Thyroid gland (tissue), 4 donors: ENCODE measurements at regions not wholly inside any gene's neighbourhood (a gene's known extent, or its start where the extent isn't known, plus 50 kb on each side); places are given as distances from the start of the nearest gene placed in this dataset.

Experiments
- POLR2A ChIP-seq, 2 donors: fragments of 450-650 bp; IDR thresholded peaks; one replicate each; pipeline ENCODE4 v1.6.1; 2017; ENCODE audit warnings: antibody characterized with exemption in 2 of 2, mild to moderate bottlenecking in 2 of 2, moderate library complexity in 1 of 2
- TF ChIP-seq, protein P1 (sequence below), 6 experiments: fragments of 200-600 bp in 3 of 6; fragments of 450-650 bp in 3 of 6; sonication (generic) in 3 of 6; IDR thresholded peaks; one replicate each; pipeline ENCODE4 v1.5.1; 2016 to 2019; ENCODE audit warnings: antibody characterized with exemption in 6 of 6, mild to moderate bottlenecking in 2 of 6, inconsistent platforms in 1 of 6, moderate library complexity in 1 of 6

DNA sequence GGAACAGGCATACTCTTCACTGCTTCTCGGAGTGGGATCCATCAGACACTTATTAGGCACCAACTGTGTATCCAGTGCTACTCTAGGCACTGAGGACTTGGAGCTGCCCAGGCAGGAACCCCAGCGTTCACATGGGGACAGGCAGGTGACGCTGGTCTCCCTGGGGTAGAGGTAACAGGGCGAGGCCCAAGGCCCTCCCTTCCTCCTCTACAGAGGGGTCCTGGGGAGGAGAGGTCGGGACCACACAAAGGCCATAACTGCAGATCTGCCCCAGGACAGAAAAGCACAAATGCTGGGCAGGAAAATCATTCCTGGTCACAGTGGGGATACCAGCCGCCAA is 262.2 kb downstream of the BRD1 start:
- TF ChIP-seq, protein P1, sequence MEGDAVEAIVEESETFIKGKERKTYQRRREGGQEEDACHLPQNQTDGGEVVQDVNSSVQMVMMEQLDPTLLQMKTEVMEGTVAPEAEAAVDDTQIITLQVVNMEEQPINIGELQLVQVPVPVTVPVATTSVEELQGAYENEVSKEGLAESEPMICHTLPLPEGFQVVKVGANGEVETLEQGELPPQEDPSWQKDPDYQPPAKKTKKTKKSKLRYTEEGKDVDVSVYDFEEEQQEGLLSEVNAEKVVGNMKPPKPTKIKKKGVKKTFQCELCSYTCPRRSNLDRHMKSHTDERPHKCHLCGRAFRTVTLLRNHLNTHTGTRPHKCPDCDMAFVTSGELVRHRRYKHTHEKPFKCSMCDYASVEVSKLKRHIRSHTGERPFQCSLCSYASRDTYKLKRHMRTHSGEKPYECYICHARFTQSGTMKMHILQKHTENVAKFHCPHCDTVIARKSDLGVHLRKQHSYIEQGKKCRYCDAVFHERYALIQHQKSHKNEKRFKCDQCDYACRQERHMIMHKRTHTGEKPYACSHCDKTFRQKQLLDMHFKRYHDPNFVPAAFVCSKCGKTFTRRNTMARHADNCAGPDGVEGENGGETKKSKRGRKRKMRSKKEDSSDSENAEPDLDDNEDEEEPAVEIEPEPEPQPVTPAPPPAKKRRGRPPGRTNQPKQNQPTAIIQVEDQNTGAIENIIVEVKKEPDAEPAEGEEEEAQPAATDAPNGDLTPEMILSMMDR (IDR thresholded peaks at IDR 0.05): no peak
- no peak for TF ChIP-seq POLR2A (IDR thresholded peaks at IDR 0.05)
